Neuronal stem cell (in vitro differentiated cells): ENCODE measurements at regions not wholly inside any gene's neighbourhood (a gene's known extent, or its start where the extent isn't known, plus 50 kb on each side); places are given as distances from the start of the nearest gene placed in this dataset.
A peak's percentile ranks its signal among the peaks of the same experiment; 100 is the strongest.

ENCODE experiments used
- DNase-seq: peaks from one replicate; pipeline ENCODE4 v3.0.0-alpha.2; 2013; ENCODE audit warnings: low spot score
- H2AFZ ChIP-seq: one replicate; pipeline ENCODE4 v1.6.1; 2013; ENCODE audit warnings: mild to moderate bottlenecking, low read length, inconsistent platforms
- H2AK5ac ChIP-seq: 2 replicates; pipeline ENCODE4 v1.6.1; 2013; ENCODE audit warnings: low read depth, mild to moderate bottlenecking, inconsistent platforms, low read length, moderate library complexity, mixed read lengths
- H2BK120ac ChIP-seq: 2 replicates; pipeline ENCODE4 v1.6.1; 2013; ENCODE audit warnings: low read depth, mild to moderate bottlenecking, inconsistent platforms, low read length, moderate library complexity, mixed read lengths
- H2BK12ac ChIP-seq: one replicate; pipeline ENCODE4 v1.6.1; 2013; ENCODE audit warnings: low read length, inconsistent platforms
- H2BK15ac ChIP-seq: 2 replicates; pipeline ENCODE4 v1.6.1; 2013; ENCODE audit warnings: mild to moderate bottlenecking, low read length, inconsistent platforms, mixed read lengths
- H2BK5ac ChIP-seq: one replicate; pipeline ENCODE4 v1.6.1; 2013; ENCODE audit warnings: inconsistent platforms, mild to moderate bottlenecking, low read length, moderate library complexity
- H3K14ac ChIP-seq: one replicate; pipeline ENCODE4 v1.6.1; 2013; ENCODE audit warnings: low read length, inconsistent platforms
- H3K18ac ChIP-seq: 2 replicates; pipeline ENCODE4 v1.6.1; 2013; ENCODE audit warnings: low read length, inconsistent platforms
- H3K23ac ChIP-seq: 2 replicates; pipeline ENCODE4 v1.6.1; 2013; ENCODE audit warnings: low read depth, mild to moderate bottlenecking, mixed read lengths, low read length, inconsistent platforms; ENCODE audit not compliant: poor library complexity
- H3K27ac ChIP-seq: replicated peaks from 3 replicates; pipeline ENCODE4 v1.5.1; 2013; ENCODE audit warnings: low read length, inconsistent platforms
- H3K27me3 ChIP-seq, 3 experiments: 2 replicates each; pipeline ENCODE4 v1.6.1; 2013; ENCODE audit warnings: low read length in 3 of 3, mild to moderate bottlenecking in 2 of 3, inconsistent platforms in 1 of 3, low read depth in 1 of 3, mixed read lengths in 1 of 3, moderate library complexity in 1 of 3; ENCODE audit not compliant: control insufficient read depth in 3 of 3, insufficient read depth in 3 of 3
- H3K36me3 ChIP-seq, 2 donors: replicated peaks in 1 of 2; 2 replicates each; pipeline ENCODE4 v1.6.1; 2013; ENCODE audit warnings: low read length in 2 of 2; ENCODE audit not compliant: control insufficient read depth in 2 of 2, insufficient read depth in 2 of 2
- H3K4ac ChIP-seq: 2 replicates; pipeline ENCODE4 v1.6.1; 2013; ENCODE audit warnings: inconsistent platforms, mild to moderate bottlenecking, low read length, moderate library complexity
- H3K4me1 ChIP-seq, 2 donors: 1 replicate in 1 of 2; 2 replicates in 1 of 2; pipeline ENCODE4 v1.6.1; 2013; ENCODE audit warnings: low read length in 2 of 2, low read depth in 1 of 2; ENCODE audit not compliant: control insufficient read depth in 2 of 2, insufficient read depth in 1 of 2
- H3K4me2 ChIP-seq: one replicate; pipeline ENCODE4 v1.6.1; 2013; ENCODE audit warnings: mild to moderate bottlenecking, low read length, inconsistent platforms; ENCODE audit not compliant: insufficient read depth, poor library complexity, severe bottlenecking
- H3K4me3 ChIP-seq, 2 donors: 2 replicates each; pipeline ENCODE4 v1.5.1; 2013; ENCODE audit warnings: low read length in 2 of 2, mild to moderate bottlenecking in 2 of 2, inconsistent platforms in 1 of 2, moderate library complexity in 1 of 2
- H3K79me1 ChIP-seq: one replicate; pipeline ENCODE4 v1.6.1; 2013; ENCODE audit warnings: low read depth, mild to moderate bottlenecking, inconsistent platforms, low read length, moderate library complexity
- H3K9ac ChIP-seq: one replicate; pipeline ENCODE4 v1.6.1; 2013; ENCODE audit warnings: mild to moderate bottlenecking, low read depth, low read length, inconsistent platforms; ENCODE audit not compliant: poor library complexity
- H3K9me3 ChIP-seq, 2 donors: replicated peaks in 1 of 2; 2 replicates each; pipeline versions ENCODE3 to v1.6.1; 2013; ENCODE audit warnings: low read length in 2 of 2, mild to moderate bottlenecking in 2 of 2, inconsistent platforms in 1 of 2, low read depth in 1 of 2, mixed read lengths in 1 of 2, moderate library complexity in 1 of 2; ENCODE audit not compliant: control insufficient read depth in 2 of 2, insufficient read depth in 1 of 2
- H4K8ac ChIP-seq: one replicate; pipeline ENCODE4 v1.6.1; 2013; ENCODE audit warnings: low read depth, mild to moderate bottlenecking, inconsistent platforms, low read length, moderate library complexity
- H4K91ac ChIP-seq: one replicate; pipeline ENCODE4 v1.6.1; 2013; ENCODE audit warnings: low read length, low read depth, mild to moderate bottlenecking, inconsistent platforms; ENCODE audit not compliant: poor library complexity
- WGBS, 2 donors: extraction: QIAGEN DNeasy Blood & Tissue Kit; methylation state at CpG; one replicate each; pipeline ENCODE4 v1.1.7; 2013; ENCODE audit warnings: missing lambda C conversion rate in 2 of 2, mixed read lengths in 1 of 2; ENCODE audit not compliant: insufficient read length in 2 of 2, insufficient replicate concordance in 1 of 2; ENCODE audit errors: extremely low coverage in 2 of 2; 5-methylcytosine and 5-hydroxymethylcytosine counted together

DNA sequence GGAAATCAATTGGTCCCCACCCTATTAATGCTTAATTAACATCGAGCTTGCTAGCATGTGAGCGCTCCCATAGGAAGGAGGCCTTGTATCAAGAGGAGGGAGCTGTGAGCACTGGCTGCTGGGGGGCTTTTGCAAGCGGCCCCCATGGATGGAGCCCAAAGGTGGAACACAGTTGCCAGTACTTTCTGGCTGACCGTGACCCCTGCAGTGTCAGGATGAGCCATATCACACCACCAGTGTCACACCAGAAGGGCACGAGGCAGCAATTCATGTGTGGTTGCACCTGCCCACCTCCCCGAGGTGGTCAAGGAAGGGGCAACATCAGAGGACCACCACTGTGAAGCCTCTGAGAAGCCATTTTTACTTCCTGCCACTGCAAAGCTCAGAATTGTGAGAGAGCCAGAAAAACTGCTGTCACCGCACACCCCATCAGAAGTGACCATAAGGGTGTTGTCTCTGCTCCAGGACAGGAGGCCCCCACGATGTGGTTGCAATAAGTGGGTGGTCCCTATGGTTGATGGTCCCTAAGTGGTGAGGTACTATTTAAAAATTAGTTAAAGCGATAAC lies 99.8 kb upstream of the RAB6C start:
- no peak overlapping the region for H3K27ac ChIP-seq
- no peak overlapping the region for H2BK12ac ChIP-seq
- H3K18ac ChIP-seq = no peak overlapping the region
- no peak overlapping the region for H3K9ac ChIP-seq
- no peaks in the 10 kb centered on the region for H3K79me1 ChIP-seq
- H2BK15ac ChIP-seq = peak overlapping the region; percentile 65
- H3K27me3 ChIP-seq = peaks cover 0 to 15% (median 0%) of the 10 kb centered on the region in 3 experiments
- H3K14ac ChIP-seq = no peak overlapping the region
- no peak overlapping the region for H3K4ac ChIP-seq
- no peak overlapping the region for H3K23ac ChIP-seq
- no peak overlapping the region for H4K91ac ChIP-seq
- no peak overlapping the region for H4K8ac ChIP-seq
- H2AK5ac ChIP-seq = no peak overlapping the region
- peaks cover 0 to 4% of the 10 kb centered on the region in 2 donors for H3K4me1 ChIP-seq
- no peak overlapping the region for H3K4me2 ChIP-seq
- H2BK5ac ChIP-seq = no peak overlapping the region
- H3K36me3 ChIP-seq = no peaks in the 10 kb centered on the region
- H2AFZ ChIP-seq = no peak overlapping the region
- DNase-seq = no peak
- no peak overlapping the region for H2BK120ac ChIP-seq
- H3K9me3 ChIP-seq = no peaks in the 10 kb centered on the region
- no CpG with 5 or more reads among the region's 9 CpGs for WGBS, 2 donors
- peak overlapping the region in 1 of 2 donors; percentile 42 for H3K4me3 ChIP-seq

DNA sequence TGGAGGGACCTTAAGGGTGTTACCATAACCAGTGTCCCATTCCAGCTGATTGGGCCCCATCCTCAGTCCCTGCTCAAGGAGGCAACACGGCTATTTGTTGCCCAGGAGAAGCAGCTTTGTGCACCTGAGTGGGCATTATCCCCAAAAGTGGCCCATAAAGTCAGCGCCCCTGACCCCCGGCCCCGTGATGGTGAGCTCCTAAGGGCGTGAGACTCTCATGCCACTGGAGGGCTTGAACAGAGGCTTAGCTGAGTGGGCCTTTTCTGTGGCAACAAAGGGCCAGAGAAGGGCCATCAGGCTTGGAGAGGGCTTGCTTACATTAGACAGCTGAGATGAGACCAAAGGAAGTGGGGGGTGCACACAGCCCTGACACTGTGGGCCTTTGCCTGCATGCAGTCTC lies 99.2 kb upstream of the RAB6C start:
- Histone ChIP-seq H2BK5ac (no peak overlapping the region), H3K9me3 (no peaks in the 10 kb centered on the region), H4K8ac (no peak overlapping the region), H2BK120ac (no peak overlapping the region), H4K91ac (no peak overlapping the region), H3K4me1 (peaks cover 0 to 4% of the 10 kb centered on the region in 2 donors), H3K14ac (no peak overlapping the region), H3K4ac (no peak overlapping the region), H2AK5ac (no peak overlapping the region), H2BK15ac (no peak overlapping the region), H3K36me3 (no peaks in the 10 kb centered on the region), H3K23ac (no peak overlapping the region), H2BK12ac (no peak overlapping the region), H3K4me2 (no peak overlapping the region), H3K27me3 (peaks cover 0 to 15% (median 0%) of the 10 kb centered on the region in 3 experiments), H3K4me3 (no peak overlapping the region), H3K9ac (no peak overlapping the region), H2AFZ (no peak overlapping the region), H3K18ac (no peak overlapping the region), H3K27ac (no peak overlapping the region), H3K79me1 (no peaks in the 10 kb centered on the region)
- WGBS, 2 donors = no CpG with 5 or more reads among the region's 5 CpGs
- no peak for DNase-seq

- H3K4me1 ChIP-seq = peaks cover 0 to 4% of the 10 kb centered on the region in 2 donors
- no peak overlapping the region for H3K23ac ChIP-seq
- no peak overlapping the region for H2BK12ac ChIP-seq
- no peak for DNase-seq
- H3K36me3 ChIP-seq = no peaks in the 10 kb centered on the region
- H3K79me1 ChIP-seq = no peaks in the 10 kb centered on the region
- H2BK15ac ChIP-seq = no peak overlapping the region
- no CpG with 5 or more reads among the region's 6 CpGs for WGBS, 2 donors
- H3K18ac ChIP-seq = no peak overlapping the region
- no peak overlapping the region for H3K4ac ChIP-seq
- no peak overlapping the region for H3K14ac ChIP-seq
- no peak overlapping the region for H2AFZ ChIP-seq
- no peak overlapping the region for H2BK120ac ChIP-seq
- no peak overlapping the region for H3K27ac ChIP-seq
- H3K27me3 ChIP-seq = peaks cover 0 to 15% (median 0%) of the 10 kb centered on the region in 3 experiments
- no peak overlapping the region for H3K4me2 ChIP-seq
- no peak overlapping the region for H2BK5ac ChIP-seq
- H3K9ac ChIP-seq = peak overlapping the region; percentile 25
- no peak overlapping the region for H3K4me3 ChIP-seq
- H4K8ac ChIP-seq = no peak overlapping the region
- H4K91ac ChIP-seq = no peak overlapping the region
- no peak overlapping the region for H2AK5ac ChIP-seq
- no peaks in the 10 kb centered on the region for H3K9me3 ChIP-seq
Observed at GRCh38 chr2:129880971-129881370, 98.5 kb upstream of the RAB6C start.

GRCh38 chr2:129881786-129882396 lies 97.6 kb upstream of the RAB6C start:
- no peak overlapping the region for H3K27ac ChIP-seq
- no peak overlapping the region for H2AFZ ChIP-seq
- no peak overlapping the region for H4K8ac ChIP-seq
- H3K9me3 ChIP-seq = no peaks in the 10 kb centered on the region
- no CpG with 5 or more reads among the region's 4 CpGs for WGBS, 2 donors
- peaks cover 0 to 15% (median 0%) of the 10 kb centered on the region in 3 experiments for H3K27me3 ChIP-seq
- H3K79me1 ChIP-seq = no peaks in the 10 kb centered on the region
- no peak overlapping the region for H3K4me3 ChIP-seq
- no peak overlapping the region for H4K91ac ChIP-seq
- no peak overlapping the region for H2BK120ac ChIP-seq
- H3K4me1 ChIP-seq = peaks cover 0 to 2% of the 10 kb centered on the region in 2 donors
- no peak overlapping the region for H3K23ac ChIP-seq
- no peak overlapping the region for H3K18ac ChIP-seq
- no peak overlapping the region for H2BK12ac ChIP-seq
- no peak overlapping the region for H2AK5ac ChIP-seq
- no peak overlapping the region for H3K4ac ChIP-seq
- H2BK5ac ChIP-seq = no peak overlapping the region
- DNase-seq = no peak
- H2BK15ac ChIP-seq = no peak overlapping the region
- no peaks in the 10 kb centered on the region for H3K36me3 ChIP-seq
- H3K9ac ChIP-seq = peak overlapping the region; percentile 13
- no peak overlapping the region for H3K4me2 ChIP-seq
- no peak overlapping the region for H3K14ac ChIP-seq
